SH-SY5Y (cell line): ENCODE measurements at regions not wholly inside any gene's neighbourhood (a gene's known extent, or its start where the extent isn't known, plus 50 kb on each side); places are given as distances from the start of the nearest gene placed in this dataset.

Experiments used
- GATA2 ChIP-seq: IDR thresholded peaks from 2 replicates; pipeline ENCODE4 v1.6.1; 2011; ENCODE audit warnings: mild to moderate bottlenecking, low read depth, low read length
- GATA3 ChIP-seq: IDR thresholded peaks from 2 replicates; pipeline ENCODE4 v1.6.1; 2011; ENCODE audit warnings: low read depth, mild to moderate bottlenecking, low read length, moderate library complexity

DNA sequence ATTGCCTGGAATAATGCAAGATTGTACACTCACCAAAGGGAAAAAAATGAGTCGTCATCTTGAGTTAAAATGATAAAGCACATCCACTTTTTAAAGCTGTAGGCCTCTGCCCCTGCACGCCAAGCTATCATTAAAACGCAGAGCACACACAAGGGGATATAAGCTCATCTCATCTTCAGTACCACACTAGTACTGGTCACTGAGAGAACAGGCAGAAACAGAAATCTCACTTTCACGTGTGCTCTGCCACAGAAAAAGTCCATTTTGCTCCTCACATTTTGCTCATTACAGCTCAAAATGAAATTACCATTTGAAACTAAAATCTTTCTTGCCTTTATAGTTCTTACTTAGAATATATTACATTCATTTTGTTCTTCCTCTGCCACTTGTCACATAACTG, 99.2 kb upstream of the SLC30A5 start:
- TF ChIP-seq GATA2 (no peak), GATA3 (no peak)
